Mesothelial cell of epicardium (in vitro differentiated cells): ENCODE measurements at regions not wholly inside any gene's neighbourhood (a gene's known extent, or its start where the extent isn't known, plus 50 kb on each side); places are given as distances from the start of the nearest gene placed in this dataset.

ENCODE experiments used
- DNase-seq, 2 experiments: peaks; one replicate each; pipeline ENCODE4 v3.0.0; 2021; ENCODE audit warnings: low spot score in 2 of 2; ENCODE audit not compliant: unreplicated experiment in 2 of 2
- H3K27ac Mint-ChIP-seq: 2 replicates; pipeline ENCODE4 v1.8.0; 2021; ENCODE audit warnings: mixed read lengths
- H3K27me3 Mint-ChIP-seq: 2 replicates; pipeline ENCODE4 v1.8.0; 2021; ENCODE audit warnings: low read depth, mixed read lengths
- H3K36me3 Mint-ChIP-seq: 2 replicates; pipeline ENCODE4 v1.8.0; 2021; ENCODE audit warnings: mixed read lengths
- H3K4me1 Mint-ChIP-seq: 2 replicates; pipeline ENCODE4 v1.8.0; 2021; ENCODE audit warnings: mixed read lengths
- H3K4me3 Mint-ChIP-seq: 2 replicates; pipeline ENCODE4 v1.8.0; 2021; ENCODE audit warnings: mild to moderate bottlenecking, moderate library complexity, mixed read lengths
- H3K9me3 Mint-ChIP-seq: 2 replicates; pipeline ENCODE4 v1.8.0; 2021; ENCODE audit warnings: mixed read lengths
- TF ChIP-seq, protein P1 (sequence below): fragments of 200-600 bp; sonication (generic); IDR thresholded peaks from one replicate; pipeline ENCODE4 v1.5.0; 2021; ENCODE audit warnings: antibody characterized with exemption; ENCODE audit not compliant: unreplicated experiment

DNA sequence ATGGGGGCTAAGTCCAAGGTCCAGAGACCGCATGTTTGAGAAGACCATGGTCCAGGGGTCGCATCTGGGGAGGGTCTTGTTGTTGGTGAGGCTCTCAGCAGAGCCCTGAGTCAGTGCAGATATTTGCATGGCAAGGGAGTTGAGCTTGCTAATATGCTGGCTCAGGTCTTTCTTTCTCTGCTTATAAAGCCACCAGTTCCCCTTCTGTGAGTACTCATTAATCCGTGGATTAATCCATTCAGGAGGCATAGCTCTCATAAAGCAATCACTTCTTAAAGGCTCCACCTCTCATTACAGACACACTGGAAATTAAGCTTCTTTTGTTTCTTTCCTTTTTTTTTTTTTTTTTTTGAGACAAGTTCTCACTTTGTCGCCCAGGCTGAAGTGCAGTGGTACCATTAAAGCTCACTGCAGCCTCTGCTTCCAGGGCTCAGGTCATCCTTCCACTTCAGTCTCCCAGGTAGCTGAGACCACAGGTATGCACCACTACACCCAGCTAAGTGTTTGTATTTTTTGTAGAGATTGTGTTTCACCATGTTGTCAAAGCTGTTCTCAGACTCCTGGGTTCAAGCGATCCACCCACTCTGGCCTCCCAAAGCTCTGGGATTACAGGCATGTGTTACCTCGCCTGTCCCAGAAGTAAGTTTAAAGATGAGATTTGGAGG is 216.4 kb downstream of the SLITRK5 start:
- DNase-seq = no peak
- Mint-ChIP-seq H3K9me3 (no peaks in the 10 kb centered on the region), H3K4me3 (no peak overlapping the region), H3K36me3 (no peaks in the 10 kb centered on the region), H3K4me1 (peaks cover 3% of the 10 kb centered on the region), H3K27ac (no peak overlapping the region), H3K27me3 (peaks cover 1% of the 10 kb centered on the region)
- TF ChIP-seq, protein P1, sequence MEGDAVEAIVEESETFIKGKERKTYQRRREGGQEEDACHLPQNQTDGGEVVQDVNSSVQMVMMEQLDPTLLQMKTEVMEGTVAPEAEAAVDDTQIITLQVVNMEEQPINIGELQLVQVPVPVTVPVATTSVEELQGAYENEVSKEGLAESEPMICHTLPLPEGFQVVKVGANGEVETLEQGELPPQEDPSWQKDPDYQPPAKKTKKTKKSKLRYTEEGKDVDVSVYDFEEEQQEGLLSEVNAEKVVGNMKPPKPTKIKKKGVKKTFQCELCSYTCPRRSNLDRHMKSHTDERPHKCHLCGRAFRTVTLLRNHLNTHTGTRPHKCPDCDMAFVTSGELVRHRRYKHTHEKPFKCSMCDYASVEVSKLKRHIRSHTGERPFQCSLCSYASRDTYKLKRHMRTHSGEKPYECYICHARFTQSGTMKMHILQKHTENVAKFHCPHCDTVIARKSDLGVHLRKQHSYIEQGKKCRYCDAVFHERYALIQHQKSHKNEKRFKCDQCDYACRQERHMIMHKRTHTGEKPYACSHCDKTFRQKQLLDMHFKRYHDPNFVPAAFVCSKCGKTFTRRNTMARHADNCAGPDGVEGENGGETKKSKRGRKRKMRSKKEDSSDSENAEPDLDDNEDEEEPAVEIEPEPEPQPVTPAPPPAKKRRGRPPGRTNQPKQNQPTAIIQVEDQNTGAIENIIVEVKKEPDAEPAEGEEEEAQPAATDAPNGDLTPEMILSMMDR = no peak

DNA sequence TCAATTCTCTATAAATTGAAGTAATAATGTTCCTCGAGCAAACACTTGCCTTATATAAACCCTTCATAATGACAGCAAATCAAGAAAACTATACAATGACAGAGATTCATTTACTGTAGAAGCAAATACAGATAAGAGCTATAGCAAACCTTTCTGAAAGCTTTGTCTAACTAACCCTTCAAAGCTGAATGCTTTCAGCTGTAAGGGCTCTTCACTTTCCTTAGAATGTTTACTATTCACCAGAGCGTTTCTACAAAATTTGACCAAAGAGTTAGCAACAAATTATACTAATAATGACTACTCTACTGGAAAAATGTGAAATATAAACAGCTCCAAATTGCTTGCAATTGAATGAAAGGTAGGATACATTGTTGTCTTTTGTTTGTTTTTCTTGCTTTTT is 218.1 kb downstream of the SLITRK5 start:
- Mint-ChIP-seq H3K27me3 (peaks cover 1% of the 10 kb centered on the region), H3K4me3 (no peak overlapping the region)

DNA sequence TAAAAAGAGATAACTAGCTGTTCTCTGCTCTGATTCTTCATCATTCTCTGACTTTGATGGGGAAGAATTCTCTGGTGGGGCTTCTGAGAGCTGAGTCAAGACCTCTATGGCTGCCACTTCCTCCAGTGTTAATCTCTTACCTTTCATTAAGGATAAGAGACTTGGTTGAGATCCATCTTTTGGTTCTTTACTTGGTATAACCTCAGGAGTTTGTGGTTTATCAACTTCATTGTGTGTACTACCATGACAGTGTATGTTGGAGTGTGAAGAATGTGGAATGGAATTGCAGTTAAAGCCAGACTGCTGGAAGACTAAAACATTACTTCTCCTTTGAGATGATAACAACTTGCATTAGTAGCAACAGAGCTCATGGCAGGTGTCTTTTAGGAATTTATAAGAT is 222.0 kb downstream of the SLITRK5 start:
- DNase-seq = no peak
- Mint-ChIP-seq H3K36me3 (no peaks in the 10 kb centered on the region), H3K9me3 (no peaks in the 10 kb centered on the region), H3K27me3 (peaks cover 1% of the 10 kb centered on the region), H3K27ac (no peak overlapping the region), H3K4me1 (no peaks in the 10 kb centered on the region), H3K4me3 (no peak overlapping the region)
- TF ChIP-seq, protein P1 = no peak

More for the DNA sequence above, 218.1 kb downstream of the SLITRK5 start:
- Mint-ChIP-seq H3K36me3 (no peaks in the 10 kb centered on the region), H3K27ac (no peak overlapping the region), H3K9me3 (no peaks in the 10 kb centered on the region), H3K4me1 (peaks cover 3% of the 10 kb centered on the region)
- TF ChIP-seq, protein P1 = no peak
- DNase-seq = no peak

DNA sequence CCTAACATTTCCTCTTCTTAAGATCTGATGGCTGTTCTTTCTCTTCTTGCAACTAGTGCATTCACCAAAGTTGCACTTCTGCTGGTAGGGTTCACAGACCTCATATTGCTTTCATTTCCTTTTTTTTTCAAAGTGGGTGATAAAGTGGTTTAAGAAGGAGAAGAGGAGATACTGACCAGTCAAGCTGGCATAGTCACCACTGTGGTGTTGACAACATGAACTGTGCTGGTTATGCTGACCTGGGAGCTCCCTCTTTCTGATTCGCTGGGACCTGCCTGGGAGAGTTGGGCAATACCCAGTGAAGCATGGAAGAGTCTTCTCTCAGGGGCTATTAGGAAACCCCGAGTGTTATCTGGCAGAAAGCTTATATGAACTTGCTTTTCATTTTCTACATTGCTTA is 222.9 kb downstream of the SLITRK5 start:
- TF ChIP-seq, protein P1 = no peak
- Mint-ChIP-seq H3K4me1 (no peaks in the 10 kb centered on the region), H3K4me3 (no peak overlapping the region), H3K27ac (no peak overlapping the region), H3K36me3 (no peaks in the 10 kb centered on the region), H3K9me3 (no peaks in the 10 kb centered on the region), H3K27me3 (peaks cover 1% of the 10 kb centered on the region)
- DNase-seq = no peak

DNA sequence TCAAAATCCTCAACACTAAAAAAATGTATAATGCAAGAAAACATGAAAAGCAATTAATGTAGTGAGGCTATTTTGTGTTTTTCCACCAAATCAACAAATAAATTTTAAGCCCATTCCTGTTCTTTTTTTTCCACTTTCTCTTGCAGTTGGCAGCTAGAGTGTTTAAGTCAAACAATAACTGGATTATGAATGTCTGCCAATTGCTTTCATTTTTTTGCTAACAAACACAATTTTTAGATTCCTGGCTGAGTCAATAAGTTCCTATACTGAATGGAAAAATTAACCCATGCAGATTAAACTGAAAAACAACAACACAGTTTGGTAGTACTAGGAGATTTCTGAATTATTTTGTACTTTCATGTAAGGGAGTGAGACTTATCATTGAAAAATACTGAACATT is 232.4 kb downstream of the SLITRK5 start:
- no peak overlapping the region for H3K27ac Mint-ChIP-seq
- peaks cover 4% of the 10 kb centered on the region for H3K9me3 Mint-ChIP-seq
- no peaks in the 10 kb centered on the region for H3K4me1 Mint-ChIP-seq
- no peak overlapping the region for H3K4me3 Mint-ChIP-seq
- TF ChIP-seq, protein P1 = no peak
- no peaks in the 10 kb centered on the region for H3K27me3 Mint-ChIP-seq
- H3K36me3 Mint-ChIP-seq = no peaks in the 10 kb centered on the region
- DNase-seq = no peak

DNA sequence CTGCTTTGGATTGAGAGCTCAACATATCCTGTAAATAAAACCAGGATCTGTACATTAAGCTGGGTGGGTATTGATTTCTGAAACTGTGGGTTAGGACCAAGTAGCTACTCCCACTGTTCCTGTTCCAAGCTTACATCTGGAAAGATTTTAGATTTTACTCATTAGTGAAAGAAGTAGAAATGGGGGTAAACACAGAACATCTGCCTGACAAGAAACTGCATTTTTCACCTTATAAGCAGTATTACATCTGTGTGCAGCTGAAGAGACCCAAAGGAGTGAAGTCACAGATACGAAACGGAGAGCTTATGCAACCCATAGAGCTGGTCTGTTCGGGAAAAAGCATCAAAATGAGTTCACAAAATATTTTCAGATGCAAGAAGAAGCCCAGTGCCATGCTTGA is 235.2 kb downstream of the SLITRK5 start:
- H3K27me3 Mint-ChIP-seq = no peaks in the 10 kb centered on the region
- H3K27ac Mint-ChIP-seq = no peak overlapping the region
- no peak for DNase-seq
- no peaks in the 10 kb centered on the region for H3K36me3 Mint-ChIP-seq
- no peaks in the 10 kb centered on the region for H3K4me1 Mint-ChIP-seq
- TF ChIP-seq, protein P1 = no peak
- no peaks in the 10 kb centered on the region for H3K9me3 Mint-ChIP-seq
- H3K4me3 Mint-ChIP-seq = no peak overlapping the region
